GM19239 (cell line): ENCODE measurements at regions not wholly inside any gene's neighbourhood (a gene's known extent, or its start where the extent isn't known, plus 50 kb on each side); places are given as distances from the start of the nearest gene placed in this dataset.
"Not testable (repeated sequence)": the region's sequence is repeated elsewhere in the genome, so short reads cannot be mapped to it uniquely, and the experiment has no call there.

Experiments
- DNase-seq: peaks from one replicate; pipeline ENCODE4 v3.0.0; 2011; ENCODE audit warnings: low spot score; ENCODE audit not compliant: insufficient read length
- FAIRE-seq: peaks from 2 replicates; lab custom pipeline; 2011; peaks lifted over from hg19 to GRCh38; lab: Jason Lieb, UNC

DNA sequence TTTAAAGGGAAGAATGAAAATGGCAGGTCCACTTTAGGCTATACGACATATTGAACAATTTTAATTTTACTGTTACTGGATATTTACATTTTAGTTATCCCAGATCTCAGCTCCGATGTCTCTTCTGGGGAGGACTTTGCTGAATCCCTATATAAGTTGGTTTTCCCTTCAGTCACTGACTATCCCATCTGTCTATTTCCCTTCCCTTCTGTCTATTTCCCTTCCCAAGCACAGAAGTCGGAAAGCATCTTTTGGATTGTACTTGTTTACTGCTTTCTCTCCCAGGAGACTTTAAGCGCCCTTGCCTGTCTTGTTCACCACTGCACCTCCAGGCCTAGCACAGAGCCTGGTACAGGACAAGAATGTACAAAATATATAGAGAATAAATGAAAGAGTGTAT is 165.8 kb upstream of the SALL4 start:
- FAIRE-seq (no peak), DNase-seq (no peak)

DNA sequence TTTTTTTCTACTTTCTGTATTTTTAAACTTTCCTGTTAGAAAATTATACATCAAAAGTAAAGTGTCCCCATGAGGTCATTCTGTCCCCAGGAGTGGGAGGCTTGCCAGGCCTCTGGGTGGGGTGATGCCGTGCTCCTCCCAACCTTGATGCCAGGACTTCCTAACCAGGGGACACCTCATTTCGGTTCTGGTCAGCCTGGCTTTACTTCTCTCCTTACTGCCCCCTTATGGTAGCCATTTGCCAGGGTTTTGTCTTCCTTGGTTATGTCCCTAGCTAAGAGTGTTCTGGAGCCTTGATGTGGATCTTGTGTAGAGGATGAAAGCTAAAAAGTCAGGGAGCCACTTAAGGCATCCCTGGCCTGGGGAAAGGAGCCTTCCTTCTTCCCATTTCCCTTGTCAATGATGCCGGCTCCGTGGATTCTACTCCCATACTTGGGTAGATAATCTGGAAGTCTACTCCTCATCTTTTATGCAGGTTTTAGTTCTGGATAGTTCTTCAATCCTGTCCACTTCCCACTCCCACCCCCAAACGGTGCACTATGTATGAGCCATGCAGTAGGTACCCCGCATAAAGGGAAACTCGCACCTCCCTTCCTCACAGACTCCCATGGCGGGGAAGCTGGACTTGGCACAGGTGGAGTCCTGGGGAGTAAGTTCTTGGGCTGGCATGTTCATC is 164.1 kb upstream of the SALL4 start:
- FAIRE-seq = peak; percentile 57
- peak; percentile 26 for DNase-seq

DNA sequence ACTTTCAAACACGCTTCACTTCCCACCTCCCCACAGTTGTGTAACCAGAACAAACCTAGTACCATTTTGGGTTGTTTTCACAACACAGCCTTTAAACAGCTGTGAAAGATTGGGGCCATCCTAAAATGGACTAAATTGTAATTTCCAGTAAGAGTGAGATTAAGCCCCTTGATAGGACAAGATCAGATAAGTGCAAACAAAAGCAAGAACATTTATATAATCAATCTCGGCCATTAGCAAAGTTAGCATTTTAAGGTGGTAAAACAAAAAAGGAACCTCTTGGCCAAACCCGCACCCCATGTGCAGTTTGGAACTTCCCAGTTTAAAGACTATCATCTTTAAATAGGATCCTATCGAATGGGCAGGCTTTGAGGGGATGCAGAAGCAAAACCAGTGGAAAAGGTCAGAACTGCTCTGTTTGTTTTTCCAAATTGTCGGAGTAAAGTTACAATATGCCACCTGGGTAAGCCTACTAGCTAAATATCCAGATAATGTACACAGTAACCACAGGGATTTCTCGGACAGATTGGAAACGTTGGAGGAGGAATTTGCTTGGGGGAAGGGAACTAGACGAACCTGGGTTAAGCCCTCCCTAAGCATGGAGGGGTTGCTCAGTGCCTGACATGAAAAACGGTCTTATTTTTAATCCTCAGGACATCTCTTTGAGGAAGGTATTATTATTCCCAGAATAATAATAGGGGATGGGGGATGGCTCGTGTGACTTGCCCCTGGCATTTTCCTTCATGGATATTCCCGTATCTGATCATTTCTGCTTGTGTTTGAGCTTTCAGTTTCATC is 159.8 kb upstream of the SALL4 start:
- FAIRE-seq (no peak), DNase-seq (no peak)

DNA sequence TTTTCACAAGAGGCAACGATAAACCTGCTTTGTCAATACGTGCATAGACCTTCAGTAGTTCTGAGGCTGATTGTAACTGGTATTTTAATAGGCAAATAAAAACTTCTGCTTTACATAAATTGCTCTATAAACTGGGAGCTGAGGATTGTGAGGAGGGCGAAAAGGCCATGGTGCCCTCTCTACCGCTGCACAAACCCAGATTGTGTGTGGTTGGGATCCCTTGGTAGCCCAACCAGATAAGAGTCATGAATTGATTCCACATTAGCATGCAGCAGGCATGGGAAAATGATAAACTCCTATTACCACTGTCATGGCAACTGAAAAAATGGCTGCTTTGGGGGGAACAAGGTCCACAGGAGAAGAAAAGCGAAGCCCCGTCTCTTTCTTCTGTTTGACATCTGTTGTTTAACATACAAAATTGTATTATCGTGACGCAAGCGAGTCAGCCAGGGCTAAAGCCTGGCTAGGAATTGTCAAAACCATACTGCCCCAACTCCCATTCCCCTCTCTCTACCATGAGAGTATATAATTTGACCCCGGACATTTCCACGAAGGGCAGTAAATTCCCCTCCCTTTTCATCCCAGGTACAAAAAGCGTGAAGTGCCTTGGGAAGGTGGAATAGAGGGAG is 157.8 kb upstream of the SALL4 start:
- DNase-seq (no peak), FAIRE-seq (no peak)

DNA sequence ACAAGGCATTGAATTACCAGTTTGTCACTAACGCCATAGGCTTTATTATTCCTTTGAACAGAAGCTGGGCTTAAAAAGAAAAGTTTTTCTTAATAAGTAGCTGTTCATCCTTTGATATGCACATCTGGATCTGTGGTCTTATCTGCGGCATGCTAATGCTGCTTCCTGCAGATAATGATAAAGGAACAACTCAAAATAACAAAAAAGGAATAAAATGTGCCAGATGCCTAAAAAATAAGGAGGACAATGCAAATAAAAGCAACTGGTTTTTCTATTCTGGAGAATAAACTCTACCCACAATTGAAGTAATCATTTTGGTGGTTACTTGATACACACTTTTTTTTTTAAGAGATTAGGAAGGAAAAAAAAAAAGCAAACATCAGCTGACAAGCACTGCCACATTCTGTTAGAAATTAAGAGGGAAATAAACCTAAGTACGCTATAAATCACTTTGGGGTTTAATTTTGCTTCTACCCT is 156.8 kb upstream of the SALL4 start:
- DNase-seq = no peak
- FAIRE-seq = no peak

DNA sequence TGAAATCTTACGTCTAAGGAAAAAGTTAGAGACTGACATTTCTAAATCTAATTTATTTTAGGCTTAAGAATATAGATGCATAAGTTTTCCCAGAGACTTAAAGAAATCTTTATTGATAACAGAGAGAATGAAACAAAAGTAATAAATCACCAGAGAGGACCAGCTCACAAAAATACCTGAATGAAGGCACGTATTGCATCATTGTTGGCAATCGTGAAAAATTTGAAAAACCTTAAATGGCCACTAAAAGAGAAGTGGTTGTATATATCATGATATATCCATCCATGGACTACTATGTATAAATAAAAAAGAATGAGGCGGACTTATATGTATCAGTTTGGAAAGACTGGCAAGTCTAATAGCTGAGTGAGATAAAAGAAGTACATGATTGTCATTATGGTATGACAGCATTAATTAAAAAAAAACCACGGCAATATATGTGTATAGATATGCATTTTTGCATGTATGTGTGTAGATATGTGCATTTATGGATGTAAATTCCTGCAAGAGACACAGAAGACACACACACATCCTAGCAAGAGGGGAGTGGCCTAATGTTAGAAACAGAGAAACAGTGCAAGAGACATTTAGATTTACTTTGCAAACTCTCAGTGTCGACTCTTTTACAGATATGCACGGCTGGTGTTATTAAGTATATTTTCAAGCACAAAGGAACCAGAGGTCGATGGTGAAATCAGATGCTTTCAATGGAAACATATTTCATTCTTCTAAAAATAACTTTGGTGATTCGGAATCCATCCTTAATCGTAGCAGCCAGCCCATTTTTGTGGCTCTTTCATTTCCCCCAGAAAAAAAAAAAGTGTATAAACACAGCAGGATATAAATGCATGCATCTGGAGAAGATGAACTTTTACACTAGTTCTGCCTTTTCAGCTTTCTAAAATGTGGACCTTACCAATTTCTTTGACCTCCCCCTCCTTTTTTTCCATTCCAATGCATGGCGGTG is 156.1 kb upstream of the SALL4 start:
- FAIRE-seq (no peak), DNase-seq (no peak)

DNA sequence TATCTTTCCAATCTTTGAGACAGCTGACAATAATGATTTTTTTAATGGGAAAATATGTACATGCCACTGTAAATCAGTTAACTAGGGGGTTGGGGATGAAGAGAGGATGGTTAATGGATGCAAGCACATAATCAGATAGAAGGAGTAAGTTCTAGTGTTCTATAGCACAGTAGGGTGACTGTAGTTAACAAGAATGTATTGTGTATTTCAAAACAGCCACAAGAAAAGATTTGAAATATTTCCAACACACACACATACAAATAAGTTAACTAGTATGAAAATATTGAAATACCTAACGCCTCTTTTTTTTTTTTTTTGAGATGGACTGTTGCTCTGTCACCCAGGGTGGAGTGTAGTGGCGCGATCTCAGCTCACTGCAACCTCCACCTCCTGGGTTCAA is 153.4 kb upstream of the SALL4 start:
- FAIRE-seq (no peak), DNase-seq (no peak)

DNA sequence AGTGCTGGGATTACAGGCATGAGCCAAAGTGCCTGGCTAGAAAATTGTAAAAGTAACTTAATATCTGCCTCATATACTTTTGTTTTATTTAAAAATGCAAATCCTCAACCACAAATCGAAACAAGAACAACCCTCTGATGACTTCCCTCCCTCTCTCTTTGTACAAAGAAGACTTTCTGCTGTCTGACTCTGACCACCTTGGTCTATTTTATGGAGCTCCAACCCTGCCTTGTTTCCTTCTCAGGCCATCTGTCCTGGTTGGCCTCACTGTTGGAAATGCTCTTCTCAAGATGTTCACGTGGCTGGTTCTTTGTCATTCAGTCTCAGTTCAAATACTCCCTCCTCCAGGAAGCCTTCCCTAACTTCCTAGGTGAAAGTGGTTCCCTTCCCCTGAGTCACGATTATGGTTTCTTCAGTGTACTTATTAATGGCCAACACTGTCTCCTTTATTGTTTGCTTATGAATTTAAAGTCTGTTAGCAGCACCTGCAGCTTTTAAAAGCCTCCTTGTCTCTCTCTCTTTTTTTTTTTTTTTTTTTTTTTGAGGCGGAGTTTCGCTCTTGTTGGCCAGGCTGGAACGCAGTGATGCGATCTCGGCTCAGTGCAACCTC is 151.5 kb upstream of the SALL4 start:
- FAIRE-seq (no peak), DNase-seq (no peak)

DNA sequence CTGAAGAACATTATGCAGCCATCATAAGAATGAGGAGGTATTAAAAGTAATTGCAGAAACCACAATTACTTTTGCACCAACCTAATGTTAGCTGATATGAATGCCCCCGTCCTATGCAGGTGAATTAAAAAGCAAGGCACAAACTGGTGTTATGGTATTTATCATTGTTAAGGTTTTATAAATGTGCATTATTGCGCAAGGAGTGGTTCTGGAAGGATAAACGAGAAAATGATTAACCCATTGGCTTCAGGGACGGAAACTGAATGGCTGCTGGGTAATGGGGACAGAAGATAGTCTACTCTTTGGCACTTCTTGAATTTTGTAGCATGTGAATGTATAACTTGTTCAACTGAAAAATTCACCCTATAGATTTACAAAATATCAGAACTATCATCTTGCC is 148.6 kb upstream of the SALL4 start:
- DNase-seq = no peak
- no peak for FAIRE-seq

DNA sequence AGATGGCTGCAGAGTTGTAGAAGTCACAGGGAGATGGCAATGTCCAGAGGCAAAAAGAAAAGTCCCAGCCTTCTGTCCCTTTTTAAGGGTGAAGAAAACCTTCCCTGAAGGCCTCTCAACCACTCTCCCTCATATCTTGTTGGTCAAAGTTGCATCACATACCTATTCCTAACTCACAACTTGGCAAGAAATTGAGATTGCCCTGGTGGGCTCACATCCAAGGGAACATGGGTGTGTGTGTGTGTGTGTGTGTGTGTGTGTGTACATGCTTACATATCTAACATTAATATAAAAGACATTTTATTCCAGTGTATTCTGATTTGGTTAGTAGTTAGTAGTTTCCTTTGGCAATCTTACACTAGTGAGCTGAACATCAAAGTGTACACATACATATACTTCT is 144.3 kb upstream of the SALL4 start:
- FAIRE-seq (no peak), DNase-seq (no peak)

DNA sequence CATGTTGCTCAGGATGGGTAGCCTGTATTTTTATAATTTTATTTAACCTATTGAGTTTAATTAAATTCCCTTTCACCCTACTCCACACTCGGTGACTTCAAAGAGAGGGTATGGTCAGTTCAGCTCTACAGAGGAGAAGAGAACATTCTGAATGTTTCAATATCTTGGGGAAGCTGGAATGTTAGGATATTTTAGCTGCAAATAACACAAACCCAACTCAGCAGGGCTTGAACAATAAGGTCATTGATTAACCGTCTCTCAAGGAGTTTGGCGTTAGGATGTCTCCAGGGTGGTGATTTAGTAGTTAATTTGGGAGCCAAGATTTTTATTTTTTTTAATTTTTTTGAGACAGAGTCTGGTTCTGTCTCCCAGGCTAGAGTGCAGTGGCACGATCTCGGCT is 143.6 kb upstream of the SALL4 start:
- no peak for FAIRE-seq
- DNase-seq = no peak

DNA sequence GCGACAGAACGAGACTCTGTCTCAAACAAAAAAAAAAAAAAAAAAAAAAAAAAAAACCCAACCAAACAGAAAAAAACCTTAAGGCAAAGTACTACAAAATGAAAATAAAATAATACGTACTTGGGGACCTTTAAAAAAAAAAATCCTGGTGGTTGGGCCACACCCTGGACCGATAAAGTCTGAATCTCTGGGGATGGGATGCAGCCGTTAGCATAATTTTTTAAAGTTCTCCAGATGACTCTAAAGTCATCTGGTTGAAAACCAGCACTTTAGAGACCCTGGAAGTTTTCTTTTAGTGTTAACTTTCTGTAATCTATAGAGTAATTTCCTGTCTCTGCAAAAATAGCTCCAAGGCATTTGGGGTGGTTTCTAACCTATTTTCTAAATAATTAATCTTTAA is 142.9 kb upstream of the SALL4 start:
- FAIRE-seq (no peak), DNase-seq (no peak)

DNA sequence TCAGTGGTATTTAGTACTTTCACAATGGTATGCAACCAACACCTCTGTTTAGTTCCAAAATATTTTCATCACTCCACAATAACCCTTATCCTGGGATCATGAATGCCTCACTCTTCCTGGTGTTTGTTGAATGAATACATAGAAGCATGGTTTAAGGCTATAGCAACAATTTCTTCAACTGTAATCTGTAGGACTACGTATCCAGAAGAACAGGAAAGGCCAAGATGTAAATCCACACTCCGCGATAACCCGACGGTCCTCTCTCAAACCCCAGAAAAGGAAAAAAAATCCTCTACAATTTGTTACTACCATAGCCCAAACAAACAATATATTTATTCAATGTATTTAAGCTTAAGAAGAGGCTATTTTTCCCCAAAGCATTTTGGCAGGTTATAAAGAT is 141.4 kb upstream of the SALL4 start:
- no peak for FAIRE-seq
- no peak for DNase-seq

DNA sequence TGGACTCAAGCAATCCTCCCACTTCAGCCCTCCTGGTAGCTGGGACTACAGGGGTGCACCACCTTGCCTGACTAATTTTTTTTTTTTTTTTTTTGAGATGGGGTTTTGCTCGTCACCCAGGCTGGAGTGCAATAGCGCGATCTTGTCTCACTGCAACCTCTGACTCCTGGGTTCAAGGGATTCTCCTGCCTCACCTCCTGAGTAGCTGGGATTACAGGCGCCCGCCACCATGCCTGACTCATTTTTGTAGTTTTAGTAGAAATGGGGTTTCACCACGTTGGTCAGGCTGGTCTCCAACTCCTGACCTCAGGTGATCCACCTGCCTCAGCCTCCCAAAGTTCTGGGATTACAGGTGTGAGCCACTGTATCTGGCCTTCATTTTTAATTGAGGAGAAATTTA is 141.0 kb upstream of the SALL4 start:
- not testable (repeated sequence) for DNase-seq, FAIRE-seq

DNA sequence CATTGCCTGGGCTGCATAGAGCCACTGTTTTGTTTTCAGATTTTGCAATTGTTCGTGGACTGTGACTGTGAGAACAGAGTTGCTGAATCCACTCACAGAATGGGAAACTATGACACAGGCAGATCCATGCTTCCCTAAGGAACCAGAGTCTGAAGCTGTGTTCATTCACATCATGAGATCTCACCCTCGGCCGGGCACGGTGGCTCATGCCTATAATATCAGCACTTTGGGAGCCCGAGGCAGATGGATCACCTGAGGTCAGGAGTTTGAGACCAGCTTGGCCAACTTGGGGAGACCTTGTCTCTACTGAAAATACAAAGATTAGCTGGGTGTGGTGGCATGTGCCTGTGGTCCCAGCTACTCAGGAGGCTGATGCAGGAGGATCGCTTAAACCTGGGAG is 139.2 kb upstream of the SALL4 start:
- FAIRE-seq = no peak
- no peak for DNase-seq

DNA sequence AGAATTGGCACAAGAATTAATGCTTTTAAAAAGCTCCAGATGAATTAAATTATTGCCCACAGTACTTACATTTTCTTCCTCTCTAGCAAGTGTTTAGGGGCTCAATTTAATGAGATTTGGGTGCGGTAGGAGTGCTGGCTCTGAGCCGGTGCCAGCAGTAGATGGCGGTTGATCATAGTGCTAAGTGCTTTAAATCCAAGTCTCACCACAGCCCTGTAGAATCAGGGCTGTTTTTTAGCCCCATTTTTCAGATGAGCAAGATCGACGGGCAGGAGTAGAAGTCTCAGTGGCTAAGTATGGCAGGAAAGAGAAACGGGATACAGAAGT is 136.9 kb upstream of the SALL4 start:
- no peak for DNase-seq
- no peak for FAIRE-seq

DNA sequence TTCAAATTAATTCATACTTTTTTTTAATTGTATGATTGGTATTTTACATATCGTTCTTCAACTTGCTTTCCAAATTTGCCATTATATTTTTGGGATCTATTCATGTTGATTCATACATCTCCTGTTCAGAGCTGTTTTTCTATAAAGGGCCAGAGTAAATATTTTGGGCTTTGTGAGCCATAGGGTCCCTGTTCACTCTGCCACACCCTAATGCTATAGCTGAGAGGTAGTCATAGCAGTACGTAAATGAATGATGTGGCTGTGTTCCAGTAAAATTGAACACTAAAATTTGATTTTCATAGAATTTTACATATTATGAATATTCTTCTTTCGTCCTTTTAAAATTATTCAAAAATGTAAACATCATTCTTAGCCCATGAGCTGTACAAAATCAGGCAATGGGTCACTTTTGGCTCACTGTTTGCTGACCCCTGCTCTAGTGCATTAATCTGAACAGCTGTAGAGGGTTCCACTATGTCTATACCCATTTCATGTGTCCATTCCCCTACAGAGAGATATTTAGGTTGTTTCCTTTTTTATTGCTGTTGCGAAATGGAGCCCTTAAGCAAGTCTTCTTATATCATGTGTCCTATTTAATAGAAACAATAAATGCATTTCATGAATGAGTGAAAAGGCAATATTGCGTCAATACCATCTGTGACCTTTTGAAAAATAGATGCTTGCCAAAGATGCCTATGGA is 136.4 kb upstream of the SALL4 start:
- DNase-seq = no peak
- no peak for FAIRE-seq

DNA sequence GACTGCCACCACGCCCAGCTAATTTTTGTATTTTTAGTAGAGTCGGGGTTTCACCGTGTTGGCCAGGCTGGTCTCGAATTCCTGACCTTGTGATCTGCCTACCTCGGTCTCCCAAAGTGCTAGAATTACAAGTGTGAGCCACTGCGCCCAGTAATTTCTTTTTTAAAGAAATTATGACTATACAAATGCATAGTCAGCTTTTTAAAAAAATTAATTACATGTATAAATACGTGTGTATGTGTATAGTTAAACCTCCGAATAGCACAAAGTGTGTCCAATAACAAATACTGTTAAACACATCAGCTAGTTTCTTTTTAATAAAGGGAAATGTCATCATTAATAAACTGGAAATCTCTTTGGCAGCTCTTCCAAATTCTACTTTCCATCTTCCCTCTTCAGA is 135.5 kb upstream of the SALL4 start:
- DNase-seq (no peak), FAIRE-seq (no peak)

DNA sequence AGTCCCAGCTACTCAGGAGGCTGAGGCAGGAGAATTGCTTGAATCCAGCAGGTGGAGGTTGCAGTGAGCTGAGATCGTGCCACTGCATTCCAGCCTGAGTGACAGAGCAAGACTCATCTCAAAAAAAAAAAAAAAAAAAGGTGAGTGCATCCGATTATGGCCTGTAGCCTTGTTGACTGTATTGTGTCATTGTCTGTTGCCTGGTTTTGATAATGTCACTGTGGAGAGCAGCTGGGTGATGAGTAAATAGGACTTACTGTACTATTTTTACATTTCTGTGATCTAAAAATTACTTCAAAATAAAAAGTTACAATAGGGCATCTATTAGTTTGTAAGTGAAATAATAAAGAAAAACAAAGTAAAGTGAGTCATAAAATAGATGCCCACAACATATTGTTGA is 134.1 kb upstream of the SALL4 start:
- no peak for FAIRE-seq
- no peak for DNase-seq

DNA sequence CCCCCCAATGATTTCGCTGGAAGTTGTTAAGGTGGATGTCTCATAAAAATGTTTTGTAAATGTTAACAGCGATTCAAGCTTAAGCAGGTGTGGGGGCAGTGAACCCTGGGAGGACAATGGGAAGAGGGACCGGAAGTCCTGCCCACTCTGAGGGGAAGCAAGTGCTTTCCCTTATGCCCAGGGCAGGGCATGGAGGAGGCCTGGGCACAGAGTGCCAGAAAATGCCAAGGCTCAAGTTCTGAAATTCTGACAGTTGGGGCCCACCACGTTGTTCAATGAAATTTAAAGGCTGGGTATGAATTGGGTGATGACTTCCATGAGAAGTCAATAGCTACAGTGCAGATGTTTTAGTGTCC is 132.7 kb upstream of the SALL4 start:
- no peak for FAIRE-seq
- DNase-seq = no peak
